HG03571 (cell line): ENCODE measurements at regions not wholly inside any gene's neighbourhood (a gene's known extent, or its start where the extent isn't known, plus 50 kb on each side); places are given as distances from the start of the nearest gene placed in this dataset.
"Not testable (repeated sequence)": the region's sequence is repeated elsewhere in the genome, so short reads cannot be mapped to it uniquely, and the experiment has no call there.

Experiments used
- ATAC-seq: cut with Tn5 transposase; IDR thresholded peaks from one replicate; pipeline ENCODE4 v1.9.1; 2021; ENCODE audit not compliant: unreplicated experiment

DNA sequence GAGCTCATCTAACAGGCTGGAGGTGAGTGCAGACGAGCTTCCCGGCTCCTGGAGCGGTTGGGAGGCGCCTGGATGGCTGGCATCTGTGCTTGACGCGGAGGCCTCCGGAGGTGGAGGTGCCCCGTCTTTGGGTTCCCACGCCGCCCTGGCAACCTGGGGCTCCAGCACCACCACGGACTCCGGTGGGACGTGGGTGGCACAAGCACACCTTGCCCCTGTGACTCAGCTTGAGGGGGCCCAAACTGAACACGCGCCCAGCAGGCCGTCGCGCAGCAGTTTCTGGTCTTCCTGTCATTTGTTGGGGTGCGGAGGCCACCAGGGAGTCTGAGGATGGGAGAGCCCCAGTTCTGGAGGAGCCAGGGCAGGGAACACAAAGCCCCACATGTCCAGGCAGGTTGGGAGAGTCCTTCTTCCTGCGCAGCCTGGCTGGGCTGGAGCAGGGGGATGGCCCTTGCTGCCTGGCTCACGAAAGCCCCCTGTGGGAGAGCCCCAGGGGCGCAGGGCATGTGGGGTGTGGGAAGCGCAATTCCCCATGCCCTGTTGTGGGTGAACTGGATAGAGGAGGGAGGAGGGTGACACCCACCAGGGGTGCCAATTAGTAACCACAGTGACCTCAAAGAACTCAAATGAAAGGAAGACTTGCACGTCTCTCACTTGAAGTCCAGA, 1378.6 kb upstream of the DEFB115 start:
- ATAC-seq, result peak; percentile 44

- ATAC-seq, result not testable (repeated sequence)
Observed at GRCh38 chr20:29881107-29881506, 1376.4 kb upstream of the DEFB115 start.

GRCh38 chr20:29883514-29884219, 1373.8 kb upstream of the DEFB115 start:
- ATAC-seq, result not testable (repeated sequence)

DNA sequence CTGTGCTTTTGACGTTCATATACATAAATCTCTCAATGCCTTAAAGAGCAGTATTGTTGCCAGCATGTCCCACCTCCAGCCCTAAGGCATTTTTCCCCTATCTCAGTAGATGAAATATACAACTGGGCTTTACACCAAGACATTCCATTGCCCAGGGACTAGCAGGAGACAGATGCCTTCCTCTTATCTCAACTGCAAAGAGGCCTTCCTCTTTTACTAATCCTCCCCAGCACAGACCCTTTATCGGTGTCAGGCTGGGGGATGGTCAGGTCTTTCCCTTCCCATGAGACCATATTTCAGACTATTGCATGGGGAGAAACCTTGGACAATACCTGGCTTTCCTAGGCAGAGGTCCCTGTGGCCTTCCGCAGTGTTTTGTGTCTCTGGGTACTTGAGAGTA, 1373.1 kb upstream of the DEFB115 start:
- ATAC-seq, result not testable (repeated sequence)

DNA sequence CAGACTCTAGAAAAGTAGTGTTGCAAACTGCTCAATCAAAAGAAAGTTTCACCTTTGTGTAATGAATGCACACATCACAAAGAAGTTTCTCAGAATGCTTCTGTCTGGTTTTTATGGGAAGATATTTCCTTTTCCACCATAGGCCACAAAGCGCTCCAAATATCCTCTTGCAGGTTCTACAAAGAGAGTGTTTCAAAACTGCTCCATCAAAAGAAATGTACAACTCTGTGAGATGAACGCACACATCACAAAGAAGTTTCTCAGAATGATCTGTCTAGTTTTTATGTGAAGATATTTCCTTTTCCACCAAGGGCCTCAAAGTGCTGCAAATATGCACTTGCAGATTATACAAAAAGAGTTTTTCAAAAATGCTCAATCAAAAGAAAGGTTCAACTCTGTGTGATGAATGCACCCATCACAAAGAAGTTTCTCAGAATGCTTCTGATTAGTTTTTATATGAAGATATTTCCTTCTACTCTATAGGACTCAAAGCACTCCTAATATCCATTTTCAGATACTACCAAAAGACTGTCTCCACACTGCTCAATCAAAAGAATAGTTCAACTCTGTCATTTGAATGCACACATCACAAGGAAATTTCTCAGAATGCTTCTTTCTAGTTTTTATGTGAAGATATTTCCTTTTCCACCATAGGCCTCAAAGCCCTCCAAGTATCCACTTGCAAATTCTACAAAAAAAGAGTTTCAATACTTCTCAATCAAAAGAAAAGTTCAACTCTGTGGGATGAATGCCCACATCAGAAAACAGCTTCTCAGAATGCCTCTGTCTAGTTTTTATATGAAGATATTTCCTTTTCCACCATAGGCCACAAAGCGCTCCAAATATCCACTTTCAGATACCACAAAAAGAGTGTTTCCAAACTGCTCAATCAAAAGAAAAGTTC, 1371.9 kb upstream of the DEFB115 start:
- not testable (repeated sequence) for ATAC-seq

DNA sequence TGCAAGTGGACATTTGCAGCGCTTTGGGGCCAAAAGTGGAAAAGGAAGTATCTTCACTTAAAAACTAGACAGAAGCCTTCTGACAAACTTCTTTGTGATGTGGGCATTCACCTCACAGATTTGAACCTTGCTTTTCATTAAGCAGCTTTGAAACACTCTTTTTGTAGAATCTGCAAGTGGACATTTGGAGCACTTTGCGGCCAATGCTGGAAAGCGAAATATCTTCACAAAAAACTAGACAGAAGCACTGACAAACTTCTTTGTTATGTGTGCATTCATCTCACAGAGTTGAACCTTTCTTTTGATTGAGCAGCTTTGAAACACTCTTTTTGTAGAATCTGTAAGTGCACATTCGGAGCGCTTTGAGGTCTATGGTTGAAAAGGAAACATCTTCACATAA, 1365.9 kb upstream of the DEFB115 start:
- not testable (repeated sequence) for ATAC-seq
